GM18868 (cell line): ENCODE measurements at regions not wholly inside any gene's neighbourhood (a gene's known extent, or its start where the extent isn't known, plus 50 kb on each side); places are given as distances from the start of the nearest gene placed in this dataset.

Experiments used
- ATAC-seq: cut with Tn5 transposase; IDR thresholded peaks from one replicate; pipeline ENCODE4 v1.9.1; 2021; ENCODE audit warnings: mild to moderate bottlenecking, moderate library complexity; ENCODE audit not compliant: unreplicated experiment

- no peak for ATAC-seq
These were observed 186.5 kb upstream of the KLHL29 start for GRCh38 chr2:23198316-23199114.

DNA sequence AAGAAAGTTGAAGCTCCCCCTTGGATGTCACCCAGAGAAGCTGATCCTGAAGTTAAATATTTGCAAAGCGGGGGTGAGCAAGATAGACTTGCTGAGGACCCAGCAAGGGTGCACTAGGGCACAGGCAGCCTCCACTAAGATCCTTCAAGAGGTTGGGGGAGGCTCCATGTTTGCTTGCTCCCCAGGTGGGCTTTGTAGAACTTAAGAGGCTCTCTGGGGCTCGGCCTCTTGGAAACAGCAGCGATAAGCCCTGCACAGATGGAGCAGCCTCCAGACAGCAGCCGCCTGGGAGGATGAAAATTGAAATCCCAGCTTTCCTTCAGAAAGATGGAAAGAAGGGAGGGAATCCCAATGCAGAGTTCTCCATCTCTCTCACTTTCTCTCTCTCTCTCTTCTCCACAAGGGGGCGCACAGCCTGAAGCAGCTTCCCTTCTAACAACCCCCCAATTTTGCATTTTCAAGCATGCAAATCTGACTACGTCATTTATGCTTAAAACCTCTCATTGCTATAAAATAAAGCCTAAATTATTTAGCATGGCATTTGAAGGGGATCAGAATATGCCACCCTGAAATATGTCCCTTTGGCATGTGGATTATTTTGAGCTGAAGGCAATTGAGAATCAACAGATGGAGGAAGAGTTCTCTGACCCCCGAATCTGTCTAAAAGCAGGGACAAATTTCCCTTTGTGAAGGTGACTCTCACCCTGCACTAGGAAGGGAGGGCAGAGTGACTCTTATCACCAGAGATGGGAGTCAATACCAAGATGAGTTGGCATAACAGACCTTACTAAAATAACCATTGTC is 185.7 kb upstream of the KLHL29 start:
- no peak for ATAC-seq

GRCh38 chr2:23200068-23200786 is 184.8 kb upstream of the KLHL29 start:
- no peak for ATAC-seq

DNA sequence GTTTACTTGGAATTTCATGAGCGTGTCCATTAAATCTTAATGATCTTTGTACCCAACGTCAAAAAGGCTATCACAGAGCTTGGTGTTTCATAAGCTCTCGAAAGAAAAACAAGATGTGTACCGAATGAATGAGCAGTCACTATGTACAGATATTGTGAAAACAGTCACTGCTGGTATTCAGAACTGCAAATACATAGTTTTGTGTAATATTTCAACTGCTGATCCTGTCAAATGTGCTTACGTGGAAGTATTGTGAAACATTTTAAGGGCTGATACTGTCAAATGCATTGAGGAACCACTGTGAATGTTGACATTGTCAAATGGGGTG is 184.2 kb upstream of the KLHL29 start:
- no peak for ATAC-seq

- ATAC-seq: no peak
These were observed 181.6 kb upstream of the KLHL29 start for GRCh38 chr2:23203383-23203782.

- no peak for ATAC-seq
These were observed 180.2 kb upstream of the KLHL29 start for GRCh38 chr2:23204685-23205242.

DNA sequence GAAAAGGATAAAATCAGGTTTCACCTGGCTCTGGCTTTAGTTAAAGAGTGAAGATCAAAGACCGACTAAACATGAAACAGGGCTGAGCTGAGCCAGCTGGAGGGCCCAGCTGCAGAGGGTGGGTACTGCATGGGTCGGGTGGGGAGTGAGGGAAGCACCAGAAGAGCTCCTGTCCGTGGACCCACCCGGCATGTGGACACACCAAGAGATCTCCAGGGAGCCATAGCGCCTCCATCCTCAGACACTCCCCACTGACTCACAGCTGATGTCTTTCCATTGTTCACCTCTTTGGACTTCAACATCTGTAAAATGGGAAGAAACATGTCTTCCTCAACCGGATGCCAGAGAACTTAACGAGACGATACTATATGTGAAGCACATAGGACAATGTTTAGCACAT is 178.3 kb upstream of the KLHL29 start:
- no peak for ATAC-seq

GRCh38 chr2:23207871-23208270 is 177.1 kb upstream of the KLHL29 start:
- ATAC-seq: no peak

DNA sequence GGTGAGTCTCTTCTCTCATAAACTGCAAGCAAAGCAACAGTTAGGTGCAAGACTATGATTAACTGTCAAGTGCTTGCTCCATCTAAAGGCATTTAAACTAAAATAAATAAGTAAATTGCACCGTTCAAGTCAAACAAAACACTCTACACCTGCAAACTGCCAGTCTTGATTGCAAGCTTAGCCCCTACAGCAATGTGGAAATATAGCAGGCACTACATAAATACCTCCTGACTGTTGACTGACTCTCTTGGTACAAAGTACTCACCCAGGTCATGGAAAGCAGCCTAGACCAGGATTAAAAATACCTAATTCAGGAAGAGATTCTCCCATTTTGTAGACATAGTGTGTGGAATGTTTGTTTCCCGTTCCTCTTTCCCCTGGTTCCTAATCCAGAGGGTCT is 176.6 kb upstream of the KLHL29 start:
- no peak for ATAC-seq

DNA sequence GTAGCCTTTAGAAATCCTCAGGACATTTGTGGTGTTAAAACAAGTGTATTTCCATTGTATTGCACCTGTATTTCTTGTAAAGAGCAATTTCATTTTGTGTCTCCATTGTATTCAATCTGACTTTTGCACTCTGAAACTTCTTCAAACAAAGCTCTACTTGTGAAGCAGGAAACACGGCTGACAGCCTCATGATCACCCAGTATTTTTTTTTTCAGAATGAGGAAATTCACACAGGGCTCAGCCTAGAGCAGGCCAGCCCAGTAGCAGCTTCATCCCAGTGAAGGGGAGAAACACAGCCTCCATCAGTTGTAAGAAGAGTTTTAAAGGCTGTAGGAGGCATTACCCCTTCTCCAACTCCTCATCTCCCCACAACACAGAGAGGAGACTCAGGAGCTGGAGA is 175.9 kb upstream of the KLHL29 start:
- no peak for ATAC-seq

GRCh38 chr2:23211987-23212583 is 172.9 kb upstream of the KLHL29 start:
- no peak for ATAC-seq

GRCh38 chr2:23213196-23213595 is 171.8 kb upstream of the KLHL29 start:
- ATAC-seq: no peak

DNA sequence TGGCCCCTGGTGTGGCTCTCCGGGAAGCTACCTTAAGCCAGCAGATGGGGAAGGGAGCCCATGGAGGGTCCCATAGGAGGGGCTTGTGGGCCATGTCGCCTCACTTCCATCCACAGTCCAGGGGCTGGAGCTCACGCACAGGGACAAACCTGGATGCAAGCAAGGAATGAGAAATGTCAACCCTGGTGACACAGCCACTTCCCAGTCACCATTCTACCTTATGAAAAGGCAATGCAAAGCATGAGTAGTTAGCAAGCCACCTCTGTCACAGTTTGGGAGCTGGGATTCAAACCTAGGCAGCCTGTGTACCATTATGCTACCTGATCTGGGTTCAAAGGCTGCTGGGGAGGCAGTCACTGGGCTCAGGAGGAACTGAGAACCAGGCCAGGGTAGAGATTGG is 170.0 kb upstream of the KLHL29 start:
- no peak for ATAC-seq

DNA sequence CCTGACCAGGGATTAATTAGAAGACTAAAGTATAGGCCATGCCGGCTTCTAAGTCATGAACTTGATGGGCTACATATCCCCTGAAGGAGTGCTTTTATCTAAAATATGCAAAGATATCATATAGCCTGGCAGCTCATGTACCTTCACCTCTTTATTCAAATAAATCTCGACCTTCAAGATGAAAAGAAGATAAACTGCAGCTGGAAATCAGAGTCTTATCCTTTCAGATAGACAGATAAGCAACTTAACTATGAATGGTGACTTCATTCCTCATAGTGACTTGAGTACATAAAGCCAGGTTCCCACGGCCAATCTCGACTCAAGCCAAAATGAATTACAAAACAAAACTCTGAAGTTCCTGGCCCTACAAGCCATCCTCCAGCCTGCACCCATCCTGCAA is 165.3 kb upstream of the KLHL29 start:
- no peak for ATAC-seq

GRCh38 chr2:23220513-23221094 is 164.4 kb upstream of the KLHL29 start:
- ATAC-seq: no peak

DNA sequence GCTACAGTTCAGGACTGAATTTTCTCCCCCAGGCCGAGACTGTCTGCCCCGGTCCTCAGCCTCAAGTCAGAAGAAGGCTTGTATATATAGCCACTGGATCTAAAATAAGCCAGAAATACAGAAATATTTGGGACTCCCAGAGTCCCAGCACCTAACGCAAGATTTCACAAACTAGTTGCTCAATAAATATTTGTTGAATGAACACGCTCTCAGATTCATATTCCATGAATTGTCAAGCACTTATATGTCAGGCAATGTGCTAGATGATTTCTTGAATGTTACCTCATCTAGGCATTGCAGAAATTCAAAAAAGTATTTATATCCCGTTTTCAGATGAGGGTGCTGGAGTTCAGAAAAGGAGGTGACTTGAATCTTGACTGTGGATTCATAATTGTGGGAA is 163.7 kb upstream of the KLHL29 start:
- ATAC-seq: no peak

DNA sequence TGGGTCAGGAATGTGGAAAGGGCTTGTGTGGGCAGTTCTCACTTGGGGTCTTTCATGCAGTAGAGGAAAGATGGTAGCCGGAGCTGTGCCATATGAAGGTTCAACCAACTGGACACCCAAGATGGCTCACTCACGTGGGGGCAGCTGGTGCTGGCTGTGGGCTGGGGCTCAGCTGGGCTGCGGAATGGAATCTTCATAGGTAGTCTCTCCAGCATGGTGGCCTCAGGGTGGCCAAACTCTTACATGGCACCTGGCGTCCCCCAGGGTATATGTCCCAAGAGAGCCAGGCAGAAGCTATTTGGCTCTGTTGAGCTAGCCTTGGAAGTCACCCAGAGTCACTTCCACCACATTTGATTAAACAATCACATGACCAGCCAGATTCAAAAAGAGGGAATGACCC is 163.1 kb upstream of the KLHL29 start:
- no peak for ATAC-seq

GRCh38 chr2:23230885-23231284 is 154.1 kb upstream of the KLHL29 start:
- ATAC-seq: no peak

GRCh38 chr2:23231865-23232264 is 153.1 kb upstream of the KLHL29 start:
- no peak for ATAC-seq

GRCh38 chr2:23235292-23235691 is 149.7 kb upstream of the KLHL29 start:
- no peak for ATAC-seq

GRCh38 chr2:23235736-23236135 is 149.2 kb upstream of the KLHL29 start:
- no peak for ATAC-seq
